ENCODE measurements at regions not wholly inside any gene's neighbourhood (a gene's known extent, or its start where the extent isn't known, plus 50 kb on each side); places are given as distances from the start of the nearest gene placed in this dataset.

DNA sequence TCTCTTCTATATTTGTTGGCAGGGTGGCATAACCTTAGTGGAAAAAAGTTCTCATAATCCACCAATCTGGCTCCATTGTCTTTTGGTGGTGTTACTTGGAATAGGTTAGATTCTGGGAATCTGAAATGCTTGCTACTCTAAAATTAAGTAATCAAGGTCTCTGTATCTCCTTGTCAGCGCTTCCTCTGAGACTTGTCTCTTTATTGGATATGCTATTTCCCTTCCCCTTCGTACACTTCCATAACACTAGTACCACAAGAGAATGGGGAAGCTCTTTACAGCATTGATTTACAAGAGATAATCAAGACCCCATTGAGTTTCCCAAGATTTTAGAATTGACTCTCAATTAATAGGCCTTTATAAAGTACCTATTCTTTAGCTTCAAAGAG lies 280.2 kb downstream of the ADGB start:
- no peak for TF ChIP-seq CTCF (IDR thresholded peaks at IDR 0.05)
- no peak for DNase-seq
- Mint-ChIP-seq H3K9me3 (no peaks in the 10 kb centered on the region), H3K27ac (no peak overlapping the region), H3K4me3 (no peak overlapping the region), H3K4me1 (peaks cover 29% of the 10 kb centered on the region), H3K36me3 (ENCODE audit: low read depth) (no peaks in the 10 kb centered on the region), H3K27me3 (ENCODE audit: low read depth, poor library complexity) (no peaks in the 10 kb centered on the region)

- TF ChIP-seq CTCF (IDR thresholded peaks at IDR 0.05) = no peak
- no peak overlapping the region for H3K27ac Mint-ChIP-seq
- H3K4me3 Mint-ChIP-seq = no peak overlapping the region
- peaks cover 33% of the 10 kb centered on the region for H3K4me1 Mint-ChIP-seq
- H3K27me3 Mint-ChIP-seq (ENCODE audit: low read depth, poor library complexity) = no peaks in the 10 kb centered on the region
- H3K9me3 Mint-ChIP-seq = no peaks in the 10 kb centered on the region
- H3K36me3 Mint-ChIP-seq (ENCODE audit: low read depth) = no peaks in the 10 kb centered on the region
- no peak for DNase-seq
Observed at GRCh38 chr6:146879406-146880117, 280.8 kb downstream of the ADGB start.

DNA sequence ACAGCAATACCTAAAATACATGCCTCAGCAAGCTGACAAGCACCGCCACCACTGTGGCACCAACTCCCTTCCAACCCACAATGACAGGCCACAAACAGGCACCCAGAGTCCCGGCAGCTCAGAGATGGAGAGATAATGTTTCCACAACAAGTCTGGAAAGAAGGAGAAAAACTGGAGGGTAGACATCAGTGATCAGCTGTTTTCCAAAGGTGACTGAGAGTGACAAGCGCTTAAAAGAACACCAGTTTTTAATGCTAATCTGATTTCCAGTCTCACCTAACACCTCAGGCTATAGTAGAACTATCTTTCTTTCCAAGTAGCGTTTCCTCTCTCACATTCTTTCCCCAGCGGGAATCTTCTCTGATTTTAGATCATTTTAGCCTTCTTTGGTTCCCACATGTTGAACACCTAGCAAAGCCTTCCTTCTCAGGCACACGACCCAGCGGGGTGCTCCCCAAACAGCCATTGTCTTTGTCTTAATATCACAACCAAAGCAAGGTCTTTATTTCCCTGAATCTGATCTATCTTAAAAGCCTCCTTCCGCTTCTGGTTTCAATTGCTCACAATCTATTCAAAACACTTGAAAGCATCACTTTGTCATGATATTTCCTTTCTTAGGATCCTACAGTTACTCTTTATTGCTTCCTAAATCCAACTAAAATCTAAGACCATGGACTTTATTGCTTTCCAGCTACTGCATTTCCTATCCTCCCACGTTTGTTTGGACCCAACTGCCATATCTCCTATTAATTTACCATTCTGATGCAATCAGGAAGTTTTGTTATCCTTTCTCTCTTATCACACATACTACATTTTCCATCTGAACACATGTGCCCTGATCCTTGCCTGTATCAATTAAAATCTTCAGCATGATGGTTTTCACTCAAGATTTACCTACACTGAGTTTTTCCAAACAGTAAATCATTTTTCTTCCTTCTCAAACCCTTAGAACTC lies 282.7 kb downstream of the ADGB start:
- TF ChIP-seq CTCF (IDR thresholded peaks at IDR 0.05) = no peak
- Mint-ChIP-seq H3K4me1 (peaks cover 39% of the 10 kb centered on the region), H3K27ac (no peak overlapping the region), H3K27me3 (ENCODE audit: low read depth, poor library complexity) (no peaks in the 10 kb centered on the region), H3K4me3 (no peak overlapping the region), H3K36me3 (ENCODE audit: low read depth) (no peaks in the 10 kb centered on the region), H3K9me3 (no peaks in the 10 kb centered on the region)
- DNase-seq = no peak

DNA sequence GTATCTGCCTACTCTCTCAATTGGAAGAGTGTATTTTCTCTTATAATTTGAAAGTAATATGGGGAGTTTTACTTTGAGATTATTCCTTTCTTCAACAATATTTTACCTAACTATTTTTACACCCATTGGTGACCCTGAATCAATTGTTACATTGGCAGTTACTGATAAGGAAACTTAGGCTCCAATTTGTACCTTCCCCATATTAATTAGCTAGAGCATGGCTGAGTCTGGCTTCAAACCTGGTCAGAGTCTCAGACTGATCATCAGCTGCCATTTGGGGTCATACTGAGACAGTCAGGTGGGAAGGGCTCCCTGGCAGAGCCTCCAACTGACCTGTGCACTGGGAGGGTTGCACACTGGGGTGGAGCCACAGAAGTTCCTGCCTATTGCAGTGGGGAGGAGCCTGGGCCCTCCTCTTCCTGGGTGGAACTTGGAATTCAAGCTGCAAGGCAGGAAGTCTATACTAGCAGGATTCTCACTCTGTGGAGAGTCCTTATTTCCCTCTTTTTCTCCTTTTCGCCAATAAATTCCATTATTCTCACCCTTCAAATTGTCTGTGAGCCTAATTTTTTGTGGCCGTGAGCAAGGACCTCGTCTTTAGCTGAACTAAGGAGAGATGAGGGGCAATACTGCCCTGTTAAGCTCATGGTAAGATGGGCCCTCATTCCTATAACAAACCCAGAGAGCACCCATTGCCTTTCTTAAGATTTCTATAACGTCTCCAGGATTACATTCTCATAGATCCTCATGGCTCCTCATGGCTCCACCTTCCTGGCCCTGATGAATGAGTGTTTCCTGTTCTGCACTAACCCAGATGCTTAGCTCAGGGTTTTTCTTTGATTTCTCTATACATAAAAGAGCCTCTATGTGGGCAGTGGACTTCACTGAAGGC lies 285.1 kb downstream of the ADGB start:
- H3K9me3 Mint-ChIP-seq = no peaks in the 10 kb centered on the region
- peaks cover 42% of the 10 kb centered on the region for H3K4me1 Mint-ChIP-seq
- no peaks in the 10 kb centered on the region for H3K27me3 Mint-ChIP-seq (ENCODE audit: low read depth, poor library complexity)
- no peak overlapping the region for H3K4me3 Mint-ChIP-seq
- peak overlapping the region; percentile 10 for H3K27ac Mint-ChIP-seq
- DNase-seq = no peak
- TF ChIP-seq CTCF (IDR thresholded peaks at IDR 0.05) = no peak
- no peaks in the 10 kb centered on the region for H3K36me3 Mint-ChIP-seq (ENCODE audit: low read depth)

DNA sequence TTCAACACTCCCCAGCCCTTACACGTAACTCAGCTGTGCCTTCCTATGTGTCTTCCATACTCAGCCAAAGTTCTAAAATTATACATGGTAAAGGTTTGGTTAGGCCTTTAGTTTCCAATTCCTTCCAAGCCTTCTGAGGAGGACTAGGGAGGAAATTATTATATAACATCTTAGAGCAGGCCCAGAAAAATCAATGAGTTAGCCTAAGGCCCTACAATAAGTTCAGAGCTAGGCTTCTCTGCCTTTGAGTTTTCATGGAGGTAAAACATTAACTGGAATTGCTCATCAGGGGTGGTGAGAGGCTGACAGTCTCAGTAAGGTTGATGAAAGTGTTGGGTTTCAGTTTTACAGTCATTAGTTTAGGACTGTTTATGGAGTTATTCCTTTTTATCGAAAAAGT lies 286.0 kb downstream of the ADGB start:
- Mint-ChIP-seq H3K36me3 (ENCODE audit: low read depth) (no peaks in the 10 kb centered on the region), H3K9me3 (no peaks in the 10 kb centered on the region), H3K4me3 (no peak overlapping the region), H3K4me1 (peaks cover 42% of the 10 kb centered on the region), H3K27me3 (ENCODE audit: low read depth, poor library complexity) (no peaks in the 10 kb centered on the region), H3K27ac (no peak overlapping the region)
- DNase-seq = no peak
- TF ChIP-seq CTCF (IDR thresholded peaks at IDR 0.05) = no peak

Data from nephron progenitor cell (in vitro differentiated cells).